HCT116 (cell line): ENCODE measurements at regions not wholly inside any gene's neighbourhood (a gene's known extent, or its start where the extent isn't known, plus 50 kb on each side); places are given as distances from the start of the nearest gene placed in this dataset.

Experiments
- ATAC-seq: fragments of 200-7000 bp; cut with Tn5 transposase; 2 replicates; pipeline ENCODE4 v1.9.1; 2020; ENCODE audit warnings: mild to moderate bottlenecking, moderate library complexity
- BruUV-seq: library from RNA; stranded (reverse); fragments of 400-500 nt; replicated peaks from 2 replicates; lab custom pipeline; 2021; lab: Mats Ljungman, UMichigan
- CTCF ChIA-PET: fragments of 300-600 bp; sonication (Branson Sonifier 250); formaldehyde crosslinking; loops from one replicate; lab custom pipeline; 2021; ENCODE audit warnings: antibody characterized with exemption; lab: Charles Lee
- POLR2A ChIA-PET: fragments of 300-600, 350-600 bp; sonication (Branson Sonifier 250); formaldehyde crosslinking; loops from one replicate; lab custom pipeline; 2021; ENCODE audit warnings: antibody characterized with exemption; lab: Charles Lee
- RAD21 ChIA-PET, 2 experiments: fragments of 300-600 bp; sonication (Branson Sonifier 250); formaldehyde crosslinking; loops; one replicate each; lab custom pipeline; 2023; ENCODE audit warnings: low total read pairs in 2 of 2; ENCODE audit not compliant: uncharacterized antibody in 2 of 2, unreplicated experiment in 2 of 2, low non-redundant PET in 1 of 2; lab: Charles Lee
- DNase-seq: peaks from one replicate; pipeline ENCODE4 v3.0.0-alpha.2; 2010; ENCODE audit warnings: low read depth, low spot score
- H2AFZ ChIP-seq: fragments of 200-600 bp; shearing (Covaris generic), sonication (generic); 2 replicates; pipeline ENCODE4 v1.6.1; 2017; ENCODE audit warnings: low read depth, mixed run types, mixed read lengths, antibody characterized with exemption, low read length; ENCODE audit not compliant: poor library complexity, severe bottlenecking
- H3K27ac ChIP-seq: 2 replicates; pipeline ENCODE4 v1.5.1; 2012; ENCODE audit warnings: low read depth, low read length
- H3K27me3 ChIP-seq: fragments of 200-600 bp; sonication (generic); 2 replicates; pipeline ENCODE4 v1.6.1; 2016; ENCODE audit warnings: mixed run types, low read length, mixed read lengths; ENCODE audit not compliant: insufficient read depth
- H3K36me3 ChIP-seq, 2 experiments: fragments of 200-500 bp in 1 of 2; fragments of 200-600 bp in 1 of 2; sonication (Bioruptor generic) in 1 of 2; sonication (generic) in 1 of 2; 2 replicates each; pipeline versions ENCODE4 v1.5.1 to v1.6.1; 2014 to 2016; ENCODE audit warnings: low read length in 2 of 2, inconsistent platforms in 1 of 2, mixed read lengths in 1 of 2, mixed run types in 1 of 2; ENCODE audit not compliant: insufficient read depth in 2 of 2, control insufficient read depth in 1 of 2
- H3K4me1 ChIP-seq, 2 experiments: fragments of 200-600 bp in 1 of 2; sonication (generic) in 1 of 2; 2 replicates each; pipeline versions ENCODE4 v1.5.1 to v1.6.1; 2012 to 2017; ENCODE audit warnings: low read length in 2 of 2, inconsistent platforms in 1 of 2, mild to moderate bottlenecking in 1 of 2, mixed read lengths in 1 of 2, mixed run types in 1 of 2, moderate library complexity in 1 of 2; ENCODE audit not compliant: insufficient read depth in 2 of 2, control insufficient read depth in 1 of 2
- H3K4me2 ChIP-seq: fragments of 200-600 bp; sonication (generic); 2 replicates; pipeline ENCODE4 v1.6.1; 2017; ENCODE audit warnings: mixed run types, low read length, mixed read lengths
- H3K4me3 ChIP-seq, 2 experiments: fragments of 200-600 bp in 1 of 2; sonication (generic) in 1 of 2; replicated peaks in 1 of 2; 2 replicates each; pipeline ENCODE4 v1.5.1; 2011 to 2016; ENCODE audit warnings: low read length in 2 of 2, control low read depth in 1 of 2, low read depth in 1 of 2, mild to moderate bottlenecking in 1 of 2, mixed read lengths in 1 of 2, mixed run types in 1 of 2
- H3K79me2 ChIP-seq: fragments of 200-600 bp; sonication (generic); 2 replicates; pipeline ENCODE4 v1.6.1; 2017; ENCODE audit warnings: mild to moderate bottlenecking, mixed run types, low read length, moderate library complexity, mixed read lengths; ENCODE audit not compliant: insufficient read depth
- H3K9ac ChIP-seq: fragments of 200-600 bp; sonication (generic); 2 replicates; pipeline ENCODE4 v1.6.1; 2016; ENCODE audit warnings: low read length, mixed read lengths
- H3K9me2 ChIP-seq: fragments of 200-600 bp; sonication (generic), shearing (Covaris generic); 2 replicates; pipeline ENCODE4 v1.6.1; 2017; ENCODE audit warnings: mixed run types, mild to moderate bottlenecking, moderate library complexity; ENCODE audit not compliant: insufficient read depth
- H3K9me3 ChIP-seq, 2 experiments: fragments of 200-500 bp in 1 of 2; fragments of 200-600 bp in 1 of 2; sonication (Bioruptor generic) in 1 of 2; sonication (generic) in 1 of 2; 2 replicates each; pipeline ENCODE4 v1.6.1; 2014 to 2017; ENCODE audit warnings: low read length in 2 of 2, mixed read lengths in 2 of 2, inconsistent platforms in 1 of 2, low read depth in 1 of 2, mild to moderate bottlenecking in 1 of 2, mixed run types in 1 of 2, moderate library complexity in 1 of 2; ENCODE audit not compliant: control insufficient read depth in 1 of 2, insufficient read depth in 1 of 2
- H4K20me1 ChIP-seq: fragments of 200-600 bp; sonication (generic), shearing (Covaris generic); 2 replicates; pipeline ENCODE4 v1.6.1; 2017; ENCODE audit warnings: mixed run types, mild to moderate bottlenecking, moderate library complexity; ENCODE audit not compliant: insufficient read depth
- ATF3 ChIP-seq: IDR thresholded peaks from 2 replicates; pipeline ENCODE4 v1.6.1; 2012
- EGR1 ChIP-seq: IDR thresholded peaks from 2 replicates; pipeline ENCODE4 v1.6.1; 2012; ENCODE audit warnings: low read depth
- EZH2 ChIP-seq: fragments of 200-600 bp; sonication (generic); IDR thresholded peaks from 2 replicates; pipeline ENCODE4 v1.6.1; 2017; ENCODE audit warnings: antibody characterized with exemption, mixed run types
- EZH2phosphoT487 ChIP-seq: fragments of 200-600 bp; IDR thresholded peaks from 2 replicates; pipeline ENCODE4 v1.6.1; 2018; ENCODE audit warnings: antibody characterized with exemption, borderline replicate concordance
- JUND ChIP-seq: IDR thresholded peaks from 2 replicates; pipeline ENCODE4 v1.6.1; 2012
- RAD21 ChIP-seq: IDR thresholded peaks from 2 replicates; pipeline ENCODE4 v1.6.1; 2012; ENCODE audit warnings: low read depth, mild to moderate bottlenecking
- YY1 ChIP-seq: IDR thresholded peaks from 2 replicates; pipeline ENCODE4 v1.6.1; 2011; ENCODE audit warnings: low read length, low read depth, moderate library complexity, mild to moderate bottlenecking; ENCODE audit not compliant: insufficient replicate concordance; ENCODE audit errors: extremely low read depth
- ZBTB33 ChIP-seq: IDR thresholded peaks from 2 replicates; pipeline ENCODE4 v1.6.1; 2011; ENCODE audit warnings: mild to moderate bottlenecking, low read length, moderate library complexity; ENCODE audit not compliant: insufficient replicate concordance; ENCODE audit errors: extremely low read depth
- ZFX ChIP-seq: fragments of 450-650 bp; IDR thresholded peaks from 2 replicates; pipeline ENCODE4 v1.6.1; 2017
- intact Hi-C: fragments of 100-400 bp; cut with micrococcal nuclease; formaldehyde crosslinking; loops from 2 replicates; pipeline ENCODE4 v1.10.0; 2022
- TF ChIP-seq, protein P1 (sequence below), 3 experiments: fragments of 200-600 bp in 1 of 3; sonication (generic) in 1 of 3; IDR thresholded peaks in 2 of 3; conservative IDR thresholded peaks in 1 of 3; 2 replicates each; pipeline ENCODE4 v1.5.1; 2012 to 2017; ENCODE audit warnings: low read depth in 2 of 3, low read length in 2 of 3, antibody characterized with exemption in 1 of 3, borderline replicate concordance in 1 of 3, control low read depth in 1 of 3, mild to moderate bottlenecking in 1 of 3, mixed read lengths in 1 of 3, mixed run types in 1 of 3, moderate library complexity in 1 of 3; ENCODE audit not compliant: insufficient read depth in 1 of 3
- TF ChIP-seq, protein P2 (sequence below): IDR thresholded peaks from 2 replicates; pipeline ENCODE4 v1.6.1; 2012

DNA sequence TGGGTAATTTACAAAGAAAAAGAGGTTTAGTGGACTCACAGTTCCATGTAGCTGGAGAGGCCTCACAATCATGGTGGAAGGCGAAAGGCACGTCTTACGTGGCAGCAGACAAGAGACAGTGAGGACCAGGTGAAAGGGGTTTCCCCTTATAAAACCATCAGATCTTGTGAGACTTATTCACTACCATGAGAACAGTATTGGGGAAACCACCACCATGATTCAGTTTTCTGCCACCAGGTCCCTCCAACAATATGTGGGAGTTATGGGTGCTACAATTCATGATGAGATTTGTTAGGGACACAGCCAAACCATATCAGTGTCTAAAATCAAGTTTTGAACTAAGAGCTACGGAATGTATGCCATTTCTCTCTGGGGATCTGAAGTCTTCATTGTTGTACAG, 354.8 kb upstream of the C2CD4B start:
- Histone ChIP-seq H4K20me1 (no peaks in the 10 kb centered on the region), H3K36me3 (no peaks in the 10 kb centered on the region), H3K27ac (no peak overlapping the region), H3K4me3 (no peak overlapping the region), H3K27me3 (peaks cover 56% of the 10 kb centered on the region), H3K79me2 (no peaks in the 10 kb centered on the region), H2AFZ (no peak overlapping the region), H3K9me2 (no peaks in the 10 kb centered on the region), H3K9me3 (no peaks in the 10 kb centered on the region), H3K9ac (no peak overlapping the region), H3K4me2 (no peak overlapping the region), H3K4me1 (no peaks in the 10 kb centered on the region)
- ChIA-PET CTCF (no interaction called here), RAD21 (no interaction called here), POLR2A (no interaction called here)
- ATAC-seq: no peak
- no peak for DNase-seq
- no TSS peak for BruUV-seq
- intact Hi-C loops: no loop called here
- TF ChIP-seq, protein P1, sequence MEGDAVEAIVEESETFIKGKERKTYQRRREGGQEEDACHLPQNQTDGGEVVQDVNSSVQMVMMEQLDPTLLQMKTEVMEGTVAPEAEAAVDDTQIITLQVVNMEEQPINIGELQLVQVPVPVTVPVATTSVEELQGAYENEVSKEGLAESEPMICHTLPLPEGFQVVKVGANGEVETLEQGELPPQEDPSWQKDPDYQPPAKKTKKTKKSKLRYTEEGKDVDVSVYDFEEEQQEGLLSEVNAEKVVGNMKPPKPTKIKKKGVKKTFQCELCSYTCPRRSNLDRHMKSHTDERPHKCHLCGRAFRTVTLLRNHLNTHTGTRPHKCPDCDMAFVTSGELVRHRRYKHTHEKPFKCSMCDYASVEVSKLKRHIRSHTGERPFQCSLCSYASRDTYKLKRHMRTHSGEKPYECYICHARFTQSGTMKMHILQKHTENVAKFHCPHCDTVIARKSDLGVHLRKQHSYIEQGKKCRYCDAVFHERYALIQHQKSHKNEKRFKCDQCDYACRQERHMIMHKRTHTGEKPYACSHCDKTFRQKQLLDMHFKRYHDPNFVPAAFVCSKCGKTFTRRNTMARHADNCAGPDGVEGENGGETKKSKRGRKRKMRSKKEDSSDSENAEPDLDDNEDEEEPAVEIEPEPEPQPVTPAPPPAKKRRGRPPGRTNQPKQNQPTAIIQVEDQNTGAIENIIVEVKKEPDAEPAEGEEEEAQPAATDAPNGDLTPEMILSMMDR (IDR thresholded peaks at IDR 0.05 in 2 of 3, conservative IDR thresholded peaks at IDR 0.05 in 1 of 3; ENCODE audit: borderline replicate concordance in 1 of 3, insufficient read depth in 1 of 3, low read depth in 2 of 3, low read length in 2 of 3): no peak
- no peak for TF ChIP-seq EZH2phosphoT487
- TF ChIP-seq ZBTB33: no peak
- TF ChIP-seq, protein P2, sequence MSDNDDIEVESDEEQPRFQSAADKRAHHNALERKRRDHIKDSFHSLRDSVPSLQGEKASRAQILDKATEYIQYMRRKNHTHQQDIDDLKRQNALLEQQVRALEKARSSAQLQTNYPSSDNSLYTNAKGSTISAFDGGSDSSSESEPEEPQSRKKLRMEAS: no peak
- TF ChIP-seq ATF3: no peak
- no peak for TF ChIP-seq JUND
- TF ChIP-seq YY1: no peak
- no peak for TF ChIP-seq EZH2
- TF ChIP-seq ZFX: no peak
- TF ChIP-seq EGR1: no peak
- TF ChIP-seq RAD21: no peak
